ENCODE measurements at regions not wholly inside any gene's neighbourhood (a gene's known extent, or its start where the extent isn't known, plus 50 kb on each side); places are given as distances from the start of the nearest gene placed in this dataset.

- Histone ChIP-seq H3K4me2 (ENCODE audit: low read length) (no peak overlapping the region), H3K9ac (ENCODE audit: low read length) (no peak overlapping the region), H2AFZ (ENCODE audit: low read depth, low read length) (no peak overlapping the region), H3K27me3 (ENCODE audit: insufficient read depth, low read depth, low read length) (no peaks in the 10 kb centered on the region), H3K9me3 (ENCODE audit: low read length) (no peaks in the 10 kb centered on the region), H3K36me3 (ENCODE audit: insufficient read depth, low read length) (no peaks in the 10 kb centered on the region), H3K79me2 (replicated peaks; ENCODE audit: insufficient read depth, low read length) (no peaks in the 10 kb centered on the region), H3F3A (ENCODE audit: insufficient read depth, low read length, poor library complexity, severe bottlenecking) (no peaks in the 10 kb centered on the region), H3K27ac (ENCODE audit: low read length) (no peak overlapping the region), H3K9me2 (ENCODE audit: insufficient read depth, low read length) (no peaks in the 10 kb centered on the region), H3K4me3 (ENCODE audit: low read length) (no peak overlapping the region), H4K20me1 (ENCODE audit: insufficient read depth) (no peaks in the 10 kb centered on the region)
- no peak for TF ChIP-seq EZH2 (IDR thresholded peaks at IDR 0.05; ENCODE audit: borderline replicate concordance, insufficient read depth, low read length, poor library complexity, severe bottlenecking)
These were observed 1346.7 kb upstream of the IGFBP7 start for GRCh38 chr4:58456727-58457384.

- Histone ChIP-seq H3K79me2 (replicated peaks; ENCODE audit: insufficient read depth, low read length) (no peaks in the 10 kb centered on the region), H3K27ac (ENCODE audit: low read length) (no peak overlapping the region), H3K9me3 (ENCODE audit: low read length) (no peaks in the 10 kb centered on the region), H3K9me2 (ENCODE audit: insufficient read depth, low read length) (no peaks in the 10 kb centered on the region), H3K4me2 (ENCODE audit: low read length) (no peak overlapping the region), H3K36me3 (ENCODE audit: insufficient read depth, low read length) (no peaks in the 10 kb centered on the region), H3K4me3 (ENCODE audit: low read length) (no peak overlapping the region), H3K9ac (ENCODE audit: low read length) (no peak overlapping the region), H2AFZ (ENCODE audit: low read depth, low read length) (no peak overlapping the region), H3K27me3 (ENCODE audit: insufficient read depth, low read depth, low read length) (no peaks in the 10 kb centered on the region), H4K20me1 (ENCODE audit: insufficient read depth) (no peaks in the 10 kb centered on the region), H3F3A (ENCODE audit: insufficient read depth, low read length, poor library complexity, severe bottlenecking) (no peaks in the 10 kb centered on the region)
- TF ChIP-seq MXI1 (conservative IDR thresholded peaks at IDR 0.05; ENCODE audit: poor library complexity, severe bottlenecking), result no peak
These were observed 1343.8 kb upstream of the IGFBP7 start for GRCh38 chr4:58453956-58454355.

GRCh38 chr4:58451707-58452106 lies 1341.5 kb upstream of the IGFBP7 start:
- Histone ChIP-seq H3K27me3 (ENCODE audit: insufficient read depth, low read depth, low read length) (no peaks in the 10 kb centered on the region), H3K4me2 (ENCODE audit: low read length) (no peak overlapping the region), H3K4me3 (ENCODE audit: low read length) (no peak overlapping the region), H3K36me3 (ENCODE audit: insufficient read depth, low read length) (no peaks in the 10 kb centered on the region), H3F3A (ENCODE audit: insufficient read depth, low read length, poor library complexity, severe bottlenecking) (no peaks in the 10 kb centered on the region), H3K9me2 (ENCODE audit: insufficient read depth, low read length) (no peaks in the 10 kb centered on the region), H3K27ac (ENCODE audit: low read length) (no peak overlapping the region), H3K9ac (ENCODE audit: low read length) (no peak overlapping the region), H2AFZ (ENCODE audit: low read depth, low read length) (no peak overlapping the region), H3K79me2 (replicated peaks; ENCODE audit: insufficient read depth, low read length) (no peaks in the 10 kb centered on the region), H3K9me3 (ENCODE audit: low read length) (no peaks in the 10 kb centered on the region), H4K20me1 (ENCODE audit: insufficient read depth) (no peaks in the 10 kb centered on the region)
- TF ChIP-seq SMC3 (conservative IDR thresholded peaks at IDR 0.05; ENCODE audit: poor library complexity) (no peak), TAF1 (IDR thresholded peaks at IDR 0.05; ENCODE audit: low read depth) (no peak)

DNA sequence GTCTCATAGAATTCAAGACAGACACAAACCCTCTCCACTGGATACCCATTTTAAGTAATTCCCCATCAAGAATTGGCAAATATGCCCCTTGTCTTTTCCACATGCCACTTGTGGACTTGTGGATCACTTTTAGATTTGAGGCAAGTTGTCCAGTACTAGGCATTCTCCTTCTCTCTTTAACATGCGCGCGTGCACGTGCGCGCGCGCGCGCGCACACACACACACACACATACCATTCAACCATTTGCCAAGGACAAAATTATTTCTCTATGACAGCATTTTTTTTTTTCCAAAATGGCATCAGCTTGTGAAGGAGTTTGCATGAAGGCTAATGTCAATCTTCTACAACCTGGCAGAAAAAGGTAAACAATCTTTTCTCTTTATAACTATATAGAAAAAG lies 1325.7 kb upstream of the IGFBP7 start:
- Histone ChIP-seq H3K4me2 (ENCODE audit: low read length) (no peak overlapping the region), H3F3A (ENCODE audit: insufficient read depth, low read length, poor library complexity, severe bottlenecking) (no peaks in the 10 kb centered on the region), H2AFZ (ENCODE audit: low read depth, low read length) (no peak overlapping the region), H3K27ac (ENCODE audit: low read length) (no peak overlapping the region), H3K79me2 (replicated peaks; ENCODE audit: insufficient read depth, low read length) (no peaks in the 10 kb centered on the region), H4K20me1 (ENCODE audit: insufficient read depth) (no peaks in the 10 kb centered on the region), H3K9ac (ENCODE audit: low read length) (no peak overlapping the region), H3K27me3 (ENCODE audit: insufficient read depth, low read depth, low read length) (no peaks in the 10 kb centered on the region), H3K4me3 (ENCODE audit: low read length) (no peak overlapping the region), H3K9me2 (ENCODE audit: insufficient read depth, low read length) (no peaks in the 10 kb centered on the region), H3K36me3 (ENCODE audit: insufficient read depth, low read length) (no peaks in the 10 kb centered on the region), H3K9me3 (ENCODE audit: low read length) (no peaks in the 10 kb centered on the region)
- TF ChIP-seq EP300 (conservative IDR thresholded peaks at IDR 0.05; ENCODE audit: poor library complexity, severe bottlenecking) (no peak), SMC3 (conservative IDR thresholded peaks at IDR 0.05; ENCODE audit: poor library complexity) (no peak), TAF1 (IDR thresholded peaks at IDR 0.05; ENCODE audit: low read depth) (no peak), EZH2 (IDR thresholded peaks at IDR 0.05; ENCODE audit: borderline replicate concordance, insufficient read depth, low read length, poor library complexity, severe bottlenecking) (no peak), POLR2AphosphoS5 (IDR thresholded peaks at IDR 0.05) (no peak), MXI1 (conservative IDR thresholded peaks at IDR 0.05; ENCODE audit: poor library complexity, severe bottlenecking) (no peak), RAD21 (conservative IDR thresholded peaks at IDR 0.05) (no peak)
- TF ChIP-seq, protein P1, sequence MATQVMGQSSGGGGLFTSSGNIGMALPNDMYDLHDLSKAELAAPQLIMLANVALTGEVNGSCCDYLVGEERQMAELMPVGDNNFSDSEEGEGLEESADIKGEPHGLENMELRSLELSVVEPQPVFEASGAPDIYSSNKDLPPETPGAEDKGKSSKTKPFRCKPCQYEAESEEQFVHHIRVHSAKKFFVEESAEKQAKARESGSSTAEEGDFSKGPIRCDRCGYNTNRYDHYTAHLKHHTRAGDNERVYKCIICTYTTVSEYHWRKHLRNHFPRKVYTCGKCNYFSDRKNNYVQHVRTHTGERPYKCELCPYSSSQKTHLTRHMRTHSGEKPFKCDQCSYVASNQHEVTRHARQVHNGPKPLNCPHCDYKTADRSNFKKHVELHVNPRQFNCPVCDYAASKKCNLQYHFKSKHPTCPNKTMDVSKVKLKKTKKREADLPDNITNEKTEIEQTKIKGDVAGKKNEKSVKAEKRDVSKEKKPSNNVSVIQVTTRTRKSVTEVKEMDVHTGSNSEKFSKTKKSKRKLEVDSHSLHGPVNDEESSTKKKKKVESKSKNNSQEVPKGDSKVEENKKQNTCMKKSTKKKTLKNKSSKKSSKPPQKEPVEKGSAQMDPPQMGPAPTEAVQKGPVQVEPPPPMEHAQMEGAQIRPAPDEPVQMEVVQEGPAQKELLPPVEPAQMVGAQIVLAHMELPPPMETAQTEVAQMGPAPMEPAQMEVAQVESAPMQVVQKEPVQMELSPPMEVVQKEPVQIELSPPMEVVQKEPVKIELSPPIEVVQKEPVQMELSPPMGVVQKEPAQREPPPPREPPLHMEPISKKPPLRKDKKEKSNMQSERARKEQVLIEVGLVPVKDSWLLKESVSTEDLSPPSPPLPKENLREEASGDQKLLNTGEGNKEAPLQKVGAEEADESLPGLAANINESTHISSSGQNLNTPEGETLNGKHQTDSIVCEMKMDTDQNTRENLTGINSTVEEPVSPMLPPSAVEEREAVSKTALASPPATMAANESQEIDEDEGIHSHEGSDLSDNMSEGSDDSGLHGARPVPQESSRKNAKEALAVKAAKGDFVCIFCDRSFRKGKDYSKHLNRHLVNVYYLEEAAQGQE (IDR thresholded peaks at IDR 0.05; ENCODE audit: borderline replicate concordance), result no peak
- TF ChIP-seq, protein P2, sequence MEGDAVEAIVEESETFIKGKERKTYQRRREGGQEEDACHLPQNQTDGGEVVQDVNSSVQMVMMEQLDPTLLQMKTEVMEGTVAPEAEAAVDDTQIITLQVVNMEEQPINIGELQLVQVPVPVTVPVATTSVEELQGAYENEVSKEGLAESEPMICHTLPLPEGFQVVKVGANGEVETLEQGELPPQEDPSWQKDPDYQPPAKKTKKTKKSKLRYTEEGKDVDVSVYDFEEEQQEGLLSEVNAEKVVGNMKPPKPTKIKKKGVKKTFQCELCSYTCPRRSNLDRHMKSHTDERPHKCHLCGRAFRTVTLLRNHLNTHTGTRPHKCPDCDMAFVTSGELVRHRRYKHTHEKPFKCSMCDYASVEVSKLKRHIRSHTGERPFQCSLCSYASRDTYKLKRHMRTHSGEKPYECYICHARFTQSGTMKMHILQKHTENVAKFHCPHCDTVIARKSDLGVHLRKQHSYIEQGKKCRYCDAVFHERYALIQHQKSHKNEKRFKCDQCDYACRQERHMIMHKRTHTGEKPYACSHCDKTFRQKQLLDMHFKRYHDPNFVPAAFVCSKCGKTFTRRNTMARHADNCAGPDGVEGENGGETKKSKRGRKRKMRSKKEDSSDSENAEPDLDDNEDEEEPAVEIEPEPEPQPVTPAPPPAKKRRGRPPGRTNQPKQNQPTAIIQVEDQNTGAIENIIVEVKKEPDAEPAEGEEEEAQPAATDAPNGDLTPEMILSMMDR (IDR thresholded peaks at IDR 0.05; ENCODE audit: poor library complexity, severe bottlenecking), result no peak
